Natural killer cell (primary cell): ENCODE measurements at regions not wholly inside any gene's neighbourhood (a gene's known extent, or its start where the extent isn't known, plus 50 kb on each side); places are given as distances from the start of the nearest gene placed in this dataset.

ENCODE experiments used
- ATAC-seq, 3 donors: fragments of 150-1000 bp in 2 of 3; fragments of 200-7000 bp in 1 of 3; cut with Tn5 transposase; 1 replicate in 1 of 3; 2 replicates in 2 of 3; pipeline ENCODE4 v1.10.0; 2021; ENCODE audit warnings: mild to moderate bottlenecking in 2 of 3, moderate library complexity in 2 of 3
- DNase-seq, 2 donors: peaks; one replicate each; pipeline versions ENCODE4 v3.0.0 to v3.0.0-alpha.2; 2013 to 2021; ENCODE audit warnings: mixed read lengths in 1 of 2
- H3K27ac ChIP-seq: one replicate; pipeline ENCODE4 v1.5.1; 2013; ENCODE audit warnings: mild to moderate bottlenecking, low read length
- H3K27me3 ChIP-seq: one replicate; pipeline ENCODE4 v1.6.1; 2013; ENCODE audit warnings: low read length; ENCODE audit not compliant: control insufficient read depth, insufficient read depth
- H3K36me3 ChIP-seq: one replicate; pipeline ENCODE4 v1.6.1; 2013; ENCODE audit warnings: low read length; ENCODE audit not compliant: control insufficient read depth, insufficient read depth
- H3K4me1 ChIP-seq: one replicate; pipeline ENCODE4 v1.6.1; 2013; ENCODE audit warnings: low read length; ENCODE audit not compliant: control insufficient read depth, insufficient read depth
- H3K4me3 ChIP-seq: one replicate; pipeline ENCODE4 v1.5.1; 2013; ENCODE audit warnings: low read length
- H3K9me3 ChIP-seq: one replicate; pipeline ENCODE4 v1.6.1; 2013; ENCODE audit warnings: low read length; ENCODE audit not compliant: control insufficient read depth, insufficient read depth
- H3K27ac Mint-ChIP-seq, 2 donors: one replicate each; pipeline ENCODE4 v1.8.0; 2022; ENCODE audit warnings: mild to moderate bottlenecking in 2 of 2, mixed read lengths in 2 of 2, moderate library complexity in 1 of 2
- H3K27me3 Mint-ChIP-seq, 2 donors: one replicate each; pipeline ENCODE4 v1.8.0; 2022; ENCODE audit warnings: low read depth in 2 of 2, mixed read lengths in 2 of 2
- H3K36me3 Mint-ChIP-seq: one replicate; pipeline ENCODE4 v1.8.0; 2022; ENCODE audit warnings: mixed read lengths
- H3K4me1 Mint-ChIP-seq, 2 donors: one replicate each; pipeline ENCODE4 v1.8.0; 2022; ENCODE audit warnings: mixed read lengths in 2 of 2
- H3K4me3 Mint-ChIP-seq: one replicate; pipeline ENCODE4 v1.8.0; 2022; ENCODE audit warnings: mild to moderate bottlenecking, moderate library complexity, mixed read lengths
- H3K9me3 Mint-ChIP-seq, 2 donors: one replicate each; pipeline ENCODE4 v1.8.0; 2022; ENCODE audit warnings: mixed read lengths in 2 of 2
- WGBS: methylation state at CpG from one replicate; pipeline ENCODE4 v1.1.7; 2013; ENCODE audit warnings: missing lambda C conversion rate; ENCODE audit not compliant: insufficient coverage; 5-methylcytosine and 5-hydroxymethylcytosine counted together
- intact Hi-C: fragments of 100-400 bp; cut with micrococcal nuclease; formaldehyde crosslinking; loops from one replicate; pipeline ENCODE4 v1.14.2; 2022
- TF ChIP-seq, protein P1 (sequence below): fragments of 200-600 bp; IDR thresholded peaks from one replicate; pipeline ENCODE4 v1.8.0; 2022; ENCODE audit warnings: antibody characterized with exemption

DNA sequence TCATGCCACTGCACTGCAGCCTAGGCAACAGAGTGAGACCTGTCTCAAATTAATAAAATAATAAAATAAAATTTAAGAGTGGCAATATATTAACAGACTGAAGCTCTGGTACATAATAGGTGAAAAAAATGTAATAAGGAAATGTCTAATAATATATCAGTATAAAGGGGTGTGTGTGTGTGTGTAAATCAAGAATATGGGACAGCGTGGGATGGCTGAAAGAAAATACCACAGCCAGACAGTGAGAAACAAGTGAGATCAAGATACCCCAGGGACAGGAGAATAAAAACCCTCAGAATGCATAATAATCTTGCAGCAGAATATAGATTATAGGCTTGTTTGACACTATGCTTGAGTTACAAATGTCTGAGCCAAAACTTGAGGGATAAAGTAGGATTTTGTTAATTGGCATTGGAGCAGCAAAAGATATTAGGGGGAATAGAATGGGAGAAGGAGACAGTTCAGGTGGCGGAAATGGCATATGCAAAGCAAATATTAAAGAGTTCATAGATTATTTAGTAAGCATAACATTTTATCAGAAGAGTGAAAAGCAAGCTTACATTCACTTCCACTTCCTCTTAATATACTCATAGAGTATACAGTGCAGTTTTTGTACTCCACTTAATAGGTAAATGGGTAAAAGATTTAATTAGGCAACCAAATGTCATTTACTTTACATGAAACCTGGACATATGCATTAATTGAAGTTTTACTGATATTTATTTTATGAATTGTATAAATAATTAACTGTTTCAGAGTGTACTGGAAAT is 398.5 kb upstream of the GJE1 start:
- Mint-ChIP-seq H3K9me3 (peaks cover 0 to 6% of the 10 kb centered on the region in 2 donors), H3K27ac (no peak overlapping the region), H3K4me3 (no peak overlapping the region), H3K4me1 (no peaks in the 10 kb centered on the region), H3K36me3 (no peaks in the 10 kb centered on the region), H3K27me3 (no peaks in the 10 kb centered on the region)
- DNase-seq: no peak
- no peak for ATAC-seq
- Histone ChIP-seq H3K9me3 (no peaks in the 10 kb centered on the region), H3K4me3 (no peak overlapping the region), H3K27ac (no peak overlapping the region), H3K4me1 (no peaks in the 10 kb centered on the region), H3K27me3 (no peaks in the 10 kb centered on the region), H3K36me3 (no peaks in the 10 kb centered on the region)
- 75% methylated on average over 2 of the region's 2 CpGs for WGBS
- intact Hi-C loops: no loop called here
- TF ChIP-seq, protein P1, sequence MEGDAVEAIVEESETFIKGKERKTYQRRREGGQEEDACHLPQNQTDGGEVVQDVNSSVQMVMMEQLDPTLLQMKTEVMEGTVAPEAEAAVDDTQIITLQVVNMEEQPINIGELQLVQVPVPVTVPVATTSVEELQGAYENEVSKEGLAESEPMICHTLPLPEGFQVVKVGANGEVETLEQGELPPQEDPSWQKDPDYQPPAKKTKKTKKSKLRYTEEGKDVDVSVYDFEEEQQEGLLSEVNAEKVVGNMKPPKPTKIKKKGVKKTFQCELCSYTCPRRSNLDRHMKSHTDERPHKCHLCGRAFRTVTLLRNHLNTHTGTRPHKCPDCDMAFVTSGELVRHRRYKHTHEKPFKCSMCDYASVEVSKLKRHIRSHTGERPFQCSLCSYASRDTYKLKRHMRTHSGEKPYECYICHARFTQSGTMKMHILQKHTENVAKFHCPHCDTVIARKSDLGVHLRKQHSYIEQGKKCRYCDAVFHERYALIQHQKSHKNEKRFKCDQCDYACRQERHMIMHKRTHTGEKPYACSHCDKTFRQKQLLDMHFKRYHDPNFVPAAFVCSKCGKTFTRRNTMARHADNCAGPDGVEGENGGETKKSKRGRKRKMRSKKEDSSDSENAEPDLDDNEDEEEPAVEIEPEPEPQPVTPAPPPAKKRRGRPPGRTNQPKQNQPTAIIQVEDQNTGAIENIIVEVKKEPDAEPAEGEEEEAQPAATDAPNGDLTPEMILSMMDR: no peak

DNA sequence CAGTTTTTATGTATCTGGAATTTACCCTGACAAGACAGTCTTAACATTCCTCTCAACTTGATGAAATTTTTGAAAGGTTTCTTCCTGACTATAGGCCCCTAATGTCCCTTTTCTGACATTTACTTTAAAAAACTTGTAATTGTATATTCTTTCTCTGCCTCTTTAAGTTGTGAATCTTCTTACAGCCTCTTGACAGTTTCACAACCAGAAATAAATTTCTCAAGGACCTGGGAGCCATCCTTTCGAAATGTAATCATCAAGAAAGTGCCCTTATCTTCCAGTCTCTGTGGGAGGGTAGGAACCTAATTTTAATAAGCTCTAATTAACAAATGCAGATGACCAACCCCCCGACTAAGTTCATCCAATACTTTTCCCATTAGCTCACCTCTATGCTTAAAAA is 403.6 kb upstream of the GJE1 start:
- TF ChIP-seq, protein P1: no peak
- H3K27ac Mint-ChIP-seq: no peak overlapping the region
- 46% methylated on average over 1 of the region's 2 CpGs for WGBS
- no peaks in the 10 kb centered on the region for H3K27me3 Mint-ChIP-seq
- DNase-seq: no peak
- H3K4me1 ChIP-seq: no peaks in the 10 kb centered on the region
- H3K4me3 ChIP-seq: no peak overlapping the region
- peaks cover 5 to 10% of the 10 kb centered on the region in 2 donors for H3K9me3 Mint-ChIP-seq
- no peak overlapping the region for H3K27ac ChIP-seq
- no peaks in the 10 kb centered on the region for H3K36me3 Mint-ChIP-seq
- no peaks in the 10 kb centered on the region for H3K36me3 ChIP-seq
- ATAC-seq: no peak
- intact Hi-C loops: no loop called here
- H3K4me3 Mint-ChIP-seq: no peak overlapping the region
- no peaks in the 10 kb centered on the region for H3K4me1 Mint-ChIP-seq
- H3K9me3 ChIP-seq: no peaks in the 10 kb centered on the region
- H3K27me3 ChIP-seq: no peaks in the 10 kb centered on the region

DNA sequence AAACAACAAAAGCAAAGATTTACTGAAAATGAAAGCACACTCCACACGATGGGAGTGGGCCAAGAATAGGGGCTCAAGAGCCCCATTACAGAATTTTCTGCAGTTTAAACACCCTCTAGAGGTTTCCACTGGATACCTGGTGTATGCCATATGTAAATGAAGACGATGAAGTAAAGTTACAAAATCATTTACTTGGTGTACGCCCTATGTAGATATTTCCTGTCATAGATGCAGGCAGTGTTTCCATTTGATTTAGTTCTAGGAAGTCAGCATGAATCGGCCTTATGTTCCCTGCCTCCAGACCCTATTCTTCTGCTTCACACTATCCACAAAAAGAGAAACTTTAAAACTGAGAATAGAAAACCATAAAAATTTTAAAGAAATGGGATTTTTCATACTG is 404.4 kb upstream of the GJE1 start:
- Histone ChIP-seq H3K36me3 (no peaks in the 10 kb centered on the region), H3K9me3 (no peaks in the 10 kb centered on the region), H3K27me3 (no peaks in the 10 kb centered on the region), H3K4me1 (no peaks in the 10 kb centered on the region), H3K4me3 (no peak overlapping the region), H3K27ac (no peak overlapping the region)
- no peak overlapping the region for H3K27ac Mint-ChIP-seq
- WGBS: 84% methylated on average over 3 of the region's 4 CpGs
- intact Hi-C loops: no loop called here
- H3K4me3 Mint-ChIP-seq: no peak overlapping the region
- no peaks in the 10 kb centered on the region for H3K27me3 Mint-ChIP-seq
- DNase-seq: no peak
- H3K36me3 Mint-ChIP-seq: no peaks in the 10 kb centered on the region
- no peaks in the 10 kb centered on the region for H3K4me1 Mint-ChIP-seq
- TF ChIP-seq, protein P1: no peak
- no peak for ATAC-seq
- peaks cover 5 to 8% of the 10 kb centered on the region in 2 donors for H3K9me3 Mint-ChIP-seq

DNA sequence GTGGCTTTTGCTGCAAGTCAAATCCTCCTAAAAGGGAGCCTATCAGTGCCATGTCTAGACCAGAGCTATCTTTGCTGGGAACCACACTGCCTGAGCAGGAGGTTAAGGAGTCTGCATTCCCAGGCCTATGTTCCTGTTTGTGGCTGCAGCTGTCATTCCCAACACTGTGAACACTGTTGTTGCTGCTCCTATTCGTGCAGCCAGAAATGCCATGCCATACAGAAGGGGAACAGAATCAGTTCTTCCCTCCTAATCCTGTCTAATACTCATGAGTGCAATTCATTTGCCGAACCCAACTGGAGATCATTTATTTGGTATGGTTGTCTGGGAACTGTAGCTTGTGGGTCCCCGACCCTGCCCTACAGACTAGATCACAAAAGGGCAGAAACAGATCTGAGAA is 406.5 kb upstream of the GJE1 start:
- no peaks in the 10 kb centered on the region for H3K36me3 Mint-ChIP-seq
- no peaks in the 10 kb centered on the region for H3K9me3 ChIP-seq
- no peaks in the 10 kb centered on the region for H3K36me3 ChIP-seq
- no peaks in the 10 kb centered on the region for H3K4me1 ChIP-seq
- H3K4me3 Mint-ChIP-seq: no peak overlapping the region
- TF ChIP-seq, protein P1: no peak
- 80% methylated on average over 3 of the region's 3 CpGs for WGBS
- no peak overlapping the region for H3K27ac ChIP-seq
- peaks cover 5 to 8% of the 10 kb centered on the region in 2 donors for H3K9me3 Mint-ChIP-seq
- no peaks in the 10 kb centered on the region for H3K27me3 Mint-ChIP-seq
- H3K27ac Mint-ChIP-seq: no peak overlapping the region
- no peak for DNase-seq
- intact Hi-C loops: no loop called here
- ATAC-seq: no peak
- no peak overlapping the region for H3K4me3 ChIP-seq
- H3K27me3 ChIP-seq: no peaks in the 10 kb centered on the region
- H3K4me1 Mint-ChIP-seq: no peaks in the 10 kb centered on the region
